GM12891 (cell line): ENCODE measurements at regions not wholly inside any gene's neighbourhood (a gene's known extent, or its start where the extent isn't known, plus 50 kb on each side); places are given as distances from the start of the nearest gene placed in this dataset.

Experiments used
- POLR2A ChIP-seq: IDR thresholded peaks from 2 replicates; pipeline ENCODE4 v1.6.1; 2011; ENCODE audit warnings: low read depth, low read length, control low read depth
- POLR2AphosphoS5 ChIP-seq: IDR thresholded peaks from 2 replicates; pipeline ENCODE4 v1.6.1; 2011; ENCODE audit warnings: low read depth, low read length, control low read depth
- SPI1 ChIP-seq: IDR thresholded peaks from 2 replicates; pipeline ENCODE4 v1.6.1; 2011; ENCODE audit warnings: low read depth, low read length, control low read depth
- TAF1 ChIP-seq: IDR thresholded peaks from 2 replicates; pipeline ENCODE4 v1.6.1; 2011; ENCODE audit warnings: low read depth, low read length, control low read depth

- TF ChIP-seq POLR2AphosphoS5 = no peak
- TF ChIP-seq POLR2A = no peak
- TF ChIP-seq TAF1 = no peak
- no peak for TF ChIP-seq SPI1
Measured at GRCh38 chr3:191005790-191006189, 143.3 kb upstream of the GMNC start.
